ENCODE measurements at regions not wholly inside any gene's neighbourhood (a gene's known extent, or its start where the extent isn't known, plus 50 kb on each side); places are given as distances from the start of the nearest gene placed in this dataset.
A peak's percentile ranks its signal among the peaks of the same experiment; 100 is the strongest.
"Not testable (repeated sequence)": the region's sequence is repeated elsewhere in the genome, so short reads cannot be mapped to it uniquely, and the experiment has no call there.

GRCh38 chr20:40276301-40276700 is 412.7 kb downstream of the MAFB start:
- DNase-seq (ENCODE audit: low spot score): peak; percentile 35

GRCh38 chr20:40275738-40276137 is 413.3 kb downstream of the MAFB start:
- DNase-seq (ENCODE audit: low spot score): no peak

DNA sequence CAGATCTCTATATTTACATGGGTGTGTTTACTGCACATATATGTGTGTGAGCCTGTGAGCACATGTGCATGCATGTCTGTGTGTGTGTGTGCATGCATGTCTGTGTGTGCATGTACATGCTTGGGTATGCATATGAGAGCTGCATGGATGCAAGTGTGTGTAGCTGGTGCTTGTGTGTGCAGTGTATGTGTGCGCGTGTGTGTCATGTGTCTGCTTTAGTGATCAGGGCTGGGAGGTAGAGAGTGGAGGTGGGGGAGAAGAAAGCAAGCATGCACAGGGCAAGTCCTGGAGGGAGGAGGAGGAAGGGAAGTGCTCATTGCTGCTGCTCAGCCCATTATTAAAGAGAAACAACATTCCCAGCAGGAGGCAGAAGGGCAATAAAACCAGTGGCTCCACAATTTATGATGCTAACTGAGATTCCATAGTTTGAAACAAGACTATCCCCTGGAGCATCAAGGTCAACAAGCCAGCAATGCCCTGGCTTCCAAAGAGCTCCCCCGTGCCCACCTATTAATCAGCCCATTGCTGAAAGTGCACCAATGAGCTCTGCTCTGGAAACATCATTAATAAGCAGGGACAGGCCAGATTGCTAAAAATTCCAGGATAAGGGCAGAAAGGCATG is 414.0 kb downstream of the MAFB start:
- no peak for DNase-seq (ENCODE audit: low spot score)

- not testable (repeated sequence) for DNase-seq (ENCODE audit: low spot score)
Observed at GRCh38 chr20:40269274-40269673, 419.8 kb downstream of the MAFB start.

DNA sequence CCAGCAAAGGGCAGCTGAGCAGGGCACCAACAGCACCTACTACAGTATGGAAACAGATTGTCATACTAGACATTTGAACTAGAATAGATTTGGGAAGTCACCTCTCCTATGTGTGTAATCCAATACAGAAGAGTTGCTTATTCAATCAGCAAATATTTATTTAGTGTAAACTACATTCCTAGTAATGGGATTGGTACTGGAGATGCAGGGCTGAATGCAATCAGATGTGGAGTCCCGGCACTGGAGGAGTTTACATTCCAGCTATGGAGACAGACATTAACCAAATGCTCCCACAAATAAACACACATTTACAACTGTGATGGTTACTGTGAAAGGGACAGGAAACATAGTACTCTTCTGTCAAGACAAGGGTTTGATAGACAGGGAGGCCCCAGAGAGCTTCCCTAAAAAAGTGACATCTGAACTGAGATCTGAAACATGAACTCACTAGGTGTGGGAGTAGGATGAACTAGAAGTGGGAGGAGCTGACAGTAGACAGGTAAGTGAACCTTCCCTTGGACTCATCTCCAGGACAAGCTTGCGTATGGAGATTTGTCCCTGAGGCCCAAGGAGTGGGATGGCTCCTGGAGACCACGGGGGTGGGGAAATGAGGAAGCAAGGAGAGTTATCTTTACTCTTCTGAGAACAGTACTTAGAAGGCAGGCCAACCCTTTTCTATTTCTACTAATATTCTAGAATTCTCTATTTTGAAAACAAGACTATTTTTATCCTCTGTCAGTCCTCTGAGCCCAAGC is 420.5 kb downstream of the MAFB start:
- DNase-seq (ENCODE audit: low spot score): no peak

DNA sequence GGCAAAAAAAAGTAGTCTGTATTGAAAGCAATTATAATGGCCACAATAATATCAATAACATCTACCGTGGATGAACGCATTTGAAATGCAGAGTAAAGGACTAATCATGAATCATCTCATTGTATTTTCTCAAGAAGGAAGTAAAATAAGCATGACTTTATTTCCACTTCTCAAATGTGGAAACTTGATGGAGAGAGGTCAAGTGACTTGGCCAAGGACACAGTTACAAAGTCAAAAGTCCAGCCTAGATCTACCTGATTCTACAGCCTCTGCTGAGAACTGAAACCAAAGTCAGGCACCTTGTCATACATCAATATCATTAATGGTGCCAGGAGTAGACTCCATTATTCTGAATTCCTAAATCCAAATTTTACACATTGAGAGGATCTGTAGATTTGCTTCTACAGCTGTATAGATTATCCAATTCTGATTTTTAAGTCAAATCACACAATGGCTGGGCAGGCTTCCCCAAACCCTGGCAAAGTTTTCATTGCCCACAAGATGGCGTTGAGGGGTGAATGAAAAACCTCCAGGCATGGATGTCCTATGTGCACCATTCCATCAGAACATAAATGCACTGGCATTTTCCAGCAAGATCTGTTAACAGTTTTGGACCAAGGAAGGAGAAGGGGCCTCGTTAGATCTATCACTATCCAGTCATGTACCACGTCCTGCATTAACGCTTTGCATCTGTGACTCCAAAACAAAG is 423.1 kb downstream of the MAFB start:
- DNase-seq (ENCODE audit: low spot score): peak; percentile 64

GRCh38 chr20:40262219-40262618 is 426.8 kb downstream of the MAFB start:
- DNase-seq (ENCODE audit: low spot score): no peak

DNA sequence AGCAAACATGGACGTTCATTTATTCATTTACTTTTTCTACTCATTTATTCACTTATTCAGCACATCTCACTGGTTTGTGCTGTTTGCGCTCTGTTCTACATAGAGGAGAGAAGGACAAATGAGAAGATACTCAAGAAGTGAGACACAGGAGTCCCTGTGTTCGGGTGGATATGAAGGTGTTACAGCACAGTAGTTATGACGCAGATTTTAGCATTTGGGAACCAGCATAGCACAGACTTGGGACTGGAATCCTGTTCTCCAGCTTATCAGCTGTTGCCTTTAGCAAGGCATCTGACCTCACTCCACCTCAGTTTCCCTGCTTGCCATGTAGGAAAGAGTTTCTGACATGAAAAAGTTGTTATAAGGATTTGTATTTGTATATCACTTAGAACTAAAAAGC is 430.1 kb downstream of the MAFB start:
- DNase-seq (ENCODE audit: low spot score): no peak

DNA sequence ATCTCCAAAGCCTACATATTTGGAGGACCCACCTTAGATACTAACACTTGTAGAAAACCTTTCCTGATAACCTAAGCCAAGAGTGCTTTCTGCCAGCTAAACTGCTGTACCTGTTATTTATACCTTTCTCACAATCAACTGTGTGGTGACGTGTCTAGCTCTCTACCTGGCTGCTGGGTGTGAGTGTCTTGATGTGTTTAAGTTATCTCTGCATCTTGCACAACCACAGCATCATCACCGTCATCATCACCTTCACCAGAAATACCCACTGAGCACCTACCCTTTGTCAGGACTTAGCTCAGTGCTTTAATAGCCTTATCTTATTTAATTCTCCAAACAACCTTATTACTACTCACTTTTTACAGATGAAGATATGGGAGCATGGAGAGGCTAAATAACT is 431.3 kb downstream of the MAFB start:
- no peak for DNase-seq (ENCODE audit: low spot score)

DNA sequence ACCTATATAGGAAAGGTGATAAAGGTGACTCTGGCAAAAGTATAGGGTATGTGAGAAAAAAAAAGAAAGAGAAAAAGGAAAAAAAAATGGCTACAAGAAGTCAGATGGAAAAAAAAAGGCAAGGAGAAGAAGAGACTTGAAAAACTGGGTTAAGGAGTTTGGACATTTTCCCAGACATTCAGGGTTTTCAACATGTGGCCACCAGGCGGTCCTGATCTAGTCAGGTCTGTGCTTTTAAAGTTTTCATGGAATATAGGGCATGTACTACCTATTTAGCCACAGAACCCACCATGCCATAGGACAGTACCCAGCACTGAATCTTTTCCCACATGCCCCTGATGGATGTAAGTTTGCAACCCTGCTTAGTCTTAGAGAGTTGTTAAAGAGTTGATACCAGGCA is 433.7 kb downstream of the MAFB start:
- peak; percentile 27 for DNase-seq (ENCODE audit: low spot score)

GRCh38 chr20:40254023-40254772 is 434.8 kb downstream of the MAFB start:
- no peak for DNase-seq (ENCODE audit: low spot score)

DNA sequence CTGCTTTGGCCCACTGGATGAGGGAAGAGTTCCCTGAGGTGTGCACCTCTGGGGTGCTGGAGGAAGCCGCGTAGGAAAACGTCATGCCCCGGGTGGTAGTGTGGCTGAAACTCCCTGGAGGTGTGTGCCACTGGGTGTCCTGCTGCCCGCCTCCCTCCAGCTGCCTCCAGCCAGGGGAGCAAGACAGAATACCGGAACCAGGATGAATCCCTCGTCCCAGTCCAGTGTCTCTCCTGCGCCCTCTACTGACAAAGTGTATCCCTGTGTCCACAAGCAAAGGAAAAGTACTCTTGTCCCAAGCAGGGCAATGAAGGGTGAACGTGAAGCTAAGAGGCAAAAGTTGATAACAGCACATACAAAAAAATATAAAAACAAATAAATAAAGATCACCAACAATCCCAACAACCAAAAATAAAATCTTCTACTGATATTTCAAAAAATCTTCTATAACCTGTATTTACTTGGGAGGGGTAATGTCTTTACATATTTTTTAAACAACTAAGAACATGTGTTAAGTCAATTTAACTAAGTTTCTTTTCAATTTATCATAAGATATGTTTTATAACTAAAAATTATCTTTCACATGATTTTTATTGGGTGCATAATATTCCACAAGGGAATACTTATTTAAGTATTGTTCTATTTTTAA is 437.6 kb downstream of the MAFB start:
- DNase-seq (ENCODE audit: low spot score): peak; percentile 67

- no peak for DNase-seq (ENCODE audit: low spot score)
Observed at GRCh38 chr20:40249805-40250204, 439.2 kb downstream of the MAFB start.

GRCh38 chr20:40245829-40246228 is 443.2 kb downstream of the MAFB start:
- DNase-seq (ENCODE audit: low spot score): no peak

DNA sequence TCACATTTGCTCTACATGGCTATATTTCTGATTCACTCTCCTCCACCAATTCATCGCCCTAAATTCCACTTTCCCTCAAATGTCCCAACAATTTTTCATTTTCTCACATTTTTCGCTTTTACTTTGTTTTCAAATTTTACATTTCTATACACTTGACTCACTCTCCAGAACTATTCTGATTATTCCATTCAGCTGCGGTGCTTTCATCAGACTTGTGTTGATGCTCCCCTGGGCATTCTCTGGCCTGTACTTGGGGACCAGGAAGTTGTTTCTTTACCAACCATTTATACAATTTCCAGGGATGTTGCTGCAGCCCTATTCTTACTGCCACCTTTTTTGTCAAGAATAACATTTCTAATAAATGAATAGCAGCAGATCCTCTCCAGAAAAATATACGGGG is 444.8 kb downstream of the MAFB start:
- no peak for DNase-seq (ENCODE audit: low spot score)

GRCh38 chr20:40241596-40242343 is 447.3 kb downstream of the MAFB start:
- DNase-seq (ENCODE audit: low spot score): no peak

GRCh38 chr20:40238511-40238910 is 450.5 kb downstream of the MAFB start:
- DNase-seq (ENCODE audit: low spot score): no peak

GRCh38 chr20:40234593-40234992 is 454.4 kb downstream of the MAFB start:
- no peak for DNase-seq (ENCODE audit: low spot score)

DNA sequence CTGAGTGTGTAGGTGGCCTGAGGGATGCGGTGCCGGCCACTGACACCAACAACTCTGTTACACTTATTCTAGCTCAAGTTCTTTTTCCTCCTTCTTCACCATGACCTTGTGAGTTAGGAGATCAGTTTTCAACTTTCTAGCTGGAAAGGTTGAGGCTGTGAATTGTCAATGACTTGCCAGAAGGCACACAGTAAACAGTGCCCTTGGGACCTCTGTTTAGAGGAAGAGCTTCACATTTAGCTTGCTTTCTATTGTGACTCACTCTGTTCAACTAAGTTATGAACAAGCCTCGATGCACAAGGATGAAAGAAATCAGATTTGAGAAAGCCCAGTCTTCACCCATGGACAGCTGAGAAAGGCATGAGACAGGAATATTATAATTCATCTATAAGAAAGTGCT is 455.6 kb downstream of the MAFB start:
- DNase-seq (ENCODE audit: low spot score): no peak

DNA sequence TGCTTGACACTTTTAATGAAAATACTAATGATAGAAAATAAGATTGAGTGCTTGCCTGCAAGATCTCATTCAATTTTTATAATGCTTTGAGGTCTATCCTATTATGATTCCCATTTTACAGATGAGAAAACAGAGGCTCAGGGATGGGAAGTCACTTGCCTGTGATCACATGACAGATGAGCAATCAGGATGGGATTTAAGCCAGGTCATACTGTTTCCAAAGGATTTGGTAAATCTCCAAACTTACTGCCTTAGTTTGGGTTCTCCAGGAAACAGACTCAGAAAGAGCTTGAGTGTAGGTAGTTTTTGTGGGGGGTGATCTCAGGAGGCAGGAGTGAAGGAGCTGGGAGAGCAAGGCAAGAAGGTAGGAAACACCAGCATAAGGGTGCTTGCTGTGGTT is 456.3 kb downstream of the MAFB start:
- DNase-seq (ENCODE audit: low spot score): no peak

DNA sequence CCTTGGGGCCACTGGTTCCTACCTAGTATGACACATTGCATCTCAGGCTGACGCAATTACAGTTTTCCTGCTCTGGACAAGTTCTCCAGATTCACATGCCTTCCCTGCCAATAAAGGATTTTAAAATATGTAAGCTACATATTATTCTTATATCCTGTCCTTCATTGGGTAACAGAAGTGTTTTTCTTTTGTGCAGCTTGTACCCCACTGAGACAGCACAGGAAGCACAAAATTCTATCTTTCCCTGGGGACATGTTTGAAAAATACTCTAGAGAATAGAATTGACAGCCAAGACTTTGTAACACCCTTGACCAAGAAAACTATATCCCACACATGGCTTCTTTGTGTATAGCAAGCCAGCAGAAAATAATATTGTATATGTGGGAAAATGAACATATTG is 456.8 kb downstream of the MAFB start:
- no peak for DNase-seq (ENCODE audit: low spot score)
